ENCODE measurements at regions not wholly inside any gene's neighbourhood (a gene's known extent, or its start where the extent isn't known, plus 50 kb on each side); places are given as distances from the start of the nearest gene placed in this dataset.
"Not testable (repeated sequence)": the region's sequence is repeated elsewhere in the genome, so short reads cannot be mapped to it uniquely, and the experiment has no call there.

- DNase-seq (ENCODE audit: low read depth): no peak
- no peak for TF ChIP-seq CTCF (IDR thresholded peaks at IDR 0.05; ENCODE audit: insufficient read depth, low read depth, low read length)
- ChIA-PET CTCF (interaction anchor here (0.7 kb wide), 1 partner anchor 25 kb away, joined by 3 read pairs; no protein-coding TSS in a partner anchor), POLR2A (no interaction called here)
- Histone ChIP-seq H3K27me3 (ENCODE audit: control insufficient read depth, insufficient read depth, low read length) (no peaks in the 10 kb centered on the region), H3K4me3 (ENCODE audit: low read depth, low read length) (no peak overlapping the region), H3K36me3 (ENCODE audit: control insufficient read depth, insufficient read depth, low read length) (no peaks in the 10 kb centered on the region)
Observed at GRCh38 chr11:134658481-134659225, 246.6 kb upstream of the B3GAT1 start.

- no peak for DNase-seq (ENCODE audit: low read depth)
- Histone ChIP-seq H3K4me3 (ENCODE audit: low read depth, low read length) (no peak overlapping the region), H3K36me3 (ENCODE audit: control insufficient read depth, insufficient read depth, low read length) (no peaks in the 10 kb centered on the region), H3K27me3 (ENCODE audit: control insufficient read depth, insufficient read depth, low read length) (no peaks in the 10 kb centered on the region)
- no peak for TF ChIP-seq CTCF (IDR thresholded peaks at IDR 0.05; ENCODE audit: insufficient read depth, low read depth, low read length)
- POLR2A ChIA-PET: no interaction called here
- CTCF ChIA-PET: no interaction called here
Observed at GRCh38 chr11:134657631-134658030, 245.6 kb upstream of the B3GAT1 start.

- no peak for DNase-seq (ENCODE audit: low read depth)
- POLR2A ChIA-PET: no interaction called here
- Histone ChIP-seq H3K4me3 (ENCODE audit: low read depth, low read length) (no peak overlapping the region), H3K27me3 (ENCODE audit: control insufficient read depth, insufficient read depth, low read length) (no peaks in the 10 kb centered on the region), H3K36me3 (ENCODE audit: control insufficient read depth, insufficient read depth, low read length) (no peaks in the 10 kb centered on the region)
- no peak for TF ChIP-seq CTCF (IDR thresholded peaks at IDR 0.05; ENCODE audit: insufficient read depth, low read depth, low read length)
- CTCF ChIA-PET: no interaction called here
Observed at GRCh38 chr11:134656861-134657540, 245.0 kb upstream of the B3GAT1 start.

GRCh38 chr11:134656086-134656840 lies 244.2 kb upstream of the B3GAT1 start:
- DNase-seq (ENCODE audit: low read depth); H3K36me3 ChIP-seq (ENCODE audit: control insufficient read depth, insufficient read depth, low read length); H3K4me3 ChIP-seq (ENCODE audit: low read depth, low read length); POLR2A ChIA-PET; H3K27me3 ChIP-seq (ENCODE audit: control insufficient read depth, insufficient read depth, low read length); CTCF ChIA-PET: not testable (repeated sequence)

- H3K27me3 ChIP-seq (ENCODE audit: control insufficient read depth, insufficient read depth, low read length): no peaks in the 10 kb centered on the region
- ChIA-PET POLR2A (no interaction called here), CTCF (no interaction called here)
- DNase-seq (ENCODE audit: low read depth): no peak
- no peaks in the 10 kb centered on the region for H3K36me3 ChIP-seq (ENCODE audit: control insufficient read depth, insufficient read depth, low read length)
- TF ChIP-seq CTCF (IDR thresholded peaks at IDR 0.05; ENCODE audit: insufficient read depth, low read depth, low read length): no peak
- no peak overlapping the region for H3K4me3 ChIP-seq (ENCODE audit: low read depth, low read length)
Observed at GRCh38 chr11:134655189-134655989, 243.3 kb upstream of the B3GAT1 start.

Measured in BJ (cell line).